GM23338 (cell line): ENCODE measurements at regions not wholly inside any gene's neighbourhood (a gene's known extent, or its start where the extent isn't known, plus 50 kb on each side); places are given as distances from the start of the nearest gene placed in this dataset.

Source experiments
- EZH2phosphoT487 ChIP-seq: fragments of 200-600 bp; sonication (generic); IDR thresholded peaks from one replicate; pipeline ENCODE4 v1.8.1; 2018; ENCODE audit warnings: antibody characterized with exemption; ENCODE audit not compliant: unreplicated experiment
- JUNB ChIP-seq: IDR thresholded peaks from one replicate; pipeline ENCODE4 v1.6.1; 2016; ENCODE audit warnings: antibody characterized with exemption; ENCODE audit not compliant: unreplicated experiment
- TF ChIP-seq, protein P1 (sequence below), 2 experiments: fragments of 200-600 bp in 1 of 2; sonication (generic) in 1 of 2; conservative IDR thresholded peaks; 2 replicates each; pipeline versions ENCODE4 v1.5.1 to v1.6.1; 2016 to 2017; ENCODE audit warnings: antibody characterized with exemption in 2 of 2, low read depth in 2 of 2, mild to moderate bottlenecking in 2 of 2, moderate library complexity in 1 of 2

DNA sequence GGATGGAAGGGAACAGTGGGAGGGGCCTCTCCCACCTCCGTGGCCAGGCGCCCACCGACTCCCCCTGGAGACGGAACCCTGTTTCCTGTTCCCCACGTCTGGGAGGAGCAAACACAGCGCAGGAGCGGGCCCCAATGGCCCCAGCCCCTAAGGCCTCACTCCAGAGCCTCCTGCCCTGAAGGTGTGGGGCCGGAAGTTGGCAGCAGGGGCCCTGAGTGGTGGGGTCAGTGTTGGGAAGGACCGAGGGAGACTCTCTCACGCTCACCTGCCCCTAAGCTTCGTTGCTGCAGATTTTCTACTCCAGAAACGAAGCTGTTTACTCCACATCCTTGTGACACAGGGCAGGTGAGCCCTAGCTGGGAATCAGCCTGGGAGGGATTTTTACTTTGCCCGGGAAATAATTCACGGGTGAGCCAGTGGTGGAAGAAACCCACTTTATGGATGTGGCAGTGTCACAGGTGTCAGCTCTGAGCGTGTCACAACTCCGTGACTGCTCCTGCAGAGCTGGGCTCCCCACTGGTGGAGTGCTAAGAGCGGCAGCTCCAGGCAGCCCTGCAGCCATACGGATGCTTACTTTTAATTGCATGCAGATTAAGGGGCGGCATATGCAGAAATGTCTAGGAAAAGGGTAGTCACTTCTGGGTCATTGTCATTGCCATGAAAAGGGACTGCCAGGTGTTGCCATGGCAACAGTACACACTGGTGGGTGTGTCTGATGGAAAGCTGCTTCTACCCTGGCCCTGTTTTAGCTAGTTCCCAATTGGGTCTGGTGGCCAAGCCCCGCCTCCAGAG lies 77.5 kb upstream of the OLFM1 start:
- TF ChIP-seq, protein P1, sequence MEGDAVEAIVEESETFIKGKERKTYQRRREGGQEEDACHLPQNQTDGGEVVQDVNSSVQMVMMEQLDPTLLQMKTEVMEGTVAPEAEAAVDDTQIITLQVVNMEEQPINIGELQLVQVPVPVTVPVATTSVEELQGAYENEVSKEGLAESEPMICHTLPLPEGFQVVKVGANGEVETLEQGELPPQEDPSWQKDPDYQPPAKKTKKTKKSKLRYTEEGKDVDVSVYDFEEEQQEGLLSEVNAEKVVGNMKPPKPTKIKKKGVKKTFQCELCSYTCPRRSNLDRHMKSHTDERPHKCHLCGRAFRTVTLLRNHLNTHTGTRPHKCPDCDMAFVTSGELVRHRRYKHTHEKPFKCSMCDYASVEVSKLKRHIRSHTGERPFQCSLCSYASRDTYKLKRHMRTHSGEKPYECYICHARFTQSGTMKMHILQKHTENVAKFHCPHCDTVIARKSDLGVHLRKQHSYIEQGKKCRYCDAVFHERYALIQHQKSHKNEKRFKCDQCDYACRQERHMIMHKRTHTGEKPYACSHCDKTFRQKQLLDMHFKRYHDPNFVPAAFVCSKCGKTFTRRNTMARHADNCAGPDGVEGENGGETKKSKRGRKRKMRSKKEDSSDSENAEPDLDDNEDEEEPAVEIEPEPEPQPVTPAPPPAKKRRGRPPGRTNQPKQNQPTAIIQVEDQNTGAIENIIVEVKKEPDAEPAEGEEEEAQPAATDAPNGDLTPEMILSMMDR (conservative IDR thresholded peaks at IDR 0.05; ENCODE audit: low read depth in 2 of 2), result no peak; a peak in 1 of 4 replicates
- TF ChIP-seq EZH2phosphoT487, result no peak
- no peak for TF ChIP-seq JUNB
